ENCODE measurements at regions not wholly inside any gene's neighbourhood (a gene's known extent, or its start where the extent isn't known, plus 50 kb on each side); places are given as distances from the start of the nearest gene placed in this dataset.
"Not testable (repeated sequence)": the region's sequence is repeated elsewhere in the genome, so short reads cannot be mapped to it uniquely, and the experiment has no call there.

GRCh38 chr13:59279576-59279975, 884.2 kb downstream of the DIAPH3 start:
- TF ChIP-seq POLR2A (IDR thresholded peaks at IDR 0.05) = no peak
- no peak for TF ChIP-seq CTCF (IDR thresholded peaks at IDR 0.05)

GRCh38 chr13:59280297-59280696, 883.4 kb downstream of the DIAPH3 start:
- Histone ChIP-seq H3K4me1 (no peaks in the 10 kb centered on the region), H3K27ac (no peak overlapping the region), H3K4me3 (no peak overlapping the region), H3K27me3 (no peaks in the 10 kb centered on the region), H3K9me3 (no peaks in the 10 kb centered on the region), H3K36me3 (no peaks in the 10 kb centered on the region)
- TF ChIP-seq POLR2A (IDR thresholded peaks at IDR 0.05) (no peak), CTCF (IDR thresholded peaks at IDR 0.05) (no peak)
- DNase-seq = no peak
- intact Hi-C loops (cut with DNase I; ENCODE audit: low total_unique reads) = no loop called here

More at GRCh38 chr13:59279576-59279975, 884.2 kb downstream of the DIAPH3 start:
- no peaks in the 10 kb centered on the region for H3K4me1 ChIP-seq
- no peaks in the 10 kb centered on the region for H3K9me3 ChIP-seq
- H3K4me3 ChIP-seq = no peak overlapping the region
- no peak overlapping the region for H3K27ac ChIP-seq
- intact Hi-C loops (cut with DNase I; ENCODE audit: low total_unique reads) = no loop called here
- DNase-seq = no peak
- no peaks in the 10 kb centered on the region for H3K36me3 ChIP-seq
- no peaks in the 10 kb centered on the region for H3K27me3 ChIP-seq

GRCh38 chr13:59281453-59281852, 882.3 kb downstream of the DIAPH3 start:
- H3K9me3 ChIP-seq = no peaks in the 10 kb centered on the region
- TF ChIP-seq CTCF (IDR thresholded peaks at IDR 0.05) = no peak
- TF ChIP-seq POLR2A (IDR thresholded peaks at IDR 0.05) = no peak
- no peak overlapping the region for H3K4me3 ChIP-seq
- no peak overlapping the region for H3K27ac ChIP-seq
- intact Hi-C loops (cut with DNase I; ENCODE audit: low total_unique reads) = no loop called here
- no peaks in the 10 kb centered on the region for H3K4me1 ChIP-seq
- H3K36me3 ChIP-seq = no peaks in the 10 kb centered on the region
- no peak for DNase-seq
- no peaks in the 10 kb centered on the region for H3K27me3 ChIP-seq

GRCh38 chr13:59292240-59292639, 871.5 kb downstream of the DIAPH3 start:
- intact Hi-C loops (cut with DNase I; ENCODE audit: low total_unique reads); DNase-seq; H3K36me3 ChIP-seq; H3K4me3 ChIP-seq; H3K4me1 ChIP-seq; H3K27ac ChIP-seq; H3K9me3 ChIP-seq; H3K27me3 ChIP-seq: not testable (repeated sequence)

DNA sequence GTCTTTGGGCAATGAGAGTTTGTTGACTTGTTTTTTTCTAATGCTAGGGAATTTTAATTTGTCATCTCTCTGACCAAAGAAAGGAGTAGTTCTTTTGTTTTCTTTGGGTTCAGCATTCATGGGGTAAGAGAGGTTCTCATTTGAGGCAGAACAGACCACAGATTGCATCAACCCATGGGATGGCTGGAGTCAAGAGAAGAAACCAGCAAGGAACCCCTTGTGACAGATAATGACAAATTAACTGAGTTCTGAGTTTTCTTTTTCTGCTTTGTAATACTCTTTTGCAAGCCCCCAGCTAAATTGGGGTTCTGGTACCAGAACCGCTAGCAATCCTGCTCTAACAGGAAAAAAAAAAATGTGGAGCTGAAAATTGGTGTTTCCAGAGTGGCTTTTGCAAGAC, 864.1 kb downstream of the DIAPH3 start:
- no peak overlapping the region for H3K27ac ChIP-seq
- H3K9me3 ChIP-seq = no peaks in the 10 kb centered on the region
- H3K27me3 ChIP-seq = no peaks in the 10 kb centered on the region
- H3K4me1 ChIP-seq = no peaks in the 10 kb centered on the region
- DNase-seq = no peak
- no peak for TF ChIP-seq POLR2A (IDR thresholded peaks at IDR 0.05)
- no peak for TF ChIP-seq CTCF (IDR thresholded peaks at IDR 0.05)
- no peak overlapping the region for H3K4me3 ChIP-seq
- intact Hi-C loops (cut with DNase I; ENCODE audit: low total_unique reads) = no loop called here
- no peaks in the 10 kb centered on the region for H3K36me3 ChIP-seq
